ENCODE measurements at regions not wholly inside any gene's neighbourhood (a gene's known extent, or its start where the extent isn't known, plus 50 kb on each side); places are given as distances from the start of the nearest gene placed in this dataset.

DNA sequence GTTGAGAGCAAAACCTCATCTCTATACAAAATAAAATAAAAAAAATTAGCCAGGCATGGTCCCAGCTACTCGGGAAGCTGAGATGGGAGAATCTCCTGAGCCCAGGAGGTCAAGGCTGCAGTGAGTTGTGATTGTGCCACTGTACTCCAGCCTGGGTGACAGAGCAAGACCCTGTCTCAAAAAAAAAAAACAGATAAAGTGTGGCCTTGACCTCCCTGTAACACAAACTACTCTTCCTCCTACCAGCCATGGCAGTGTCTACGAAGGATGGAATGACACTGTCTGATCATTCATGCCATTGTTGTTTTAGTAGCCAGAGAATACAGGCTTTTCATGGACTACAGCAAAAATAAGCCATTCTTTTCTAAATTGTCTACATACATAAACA is 117.1 kb upstream of the IQSEC1 start:
- DNase-seq (ENCODE audit: low read depth) = no peak
- TF ChIP-seq, protein P1, sequence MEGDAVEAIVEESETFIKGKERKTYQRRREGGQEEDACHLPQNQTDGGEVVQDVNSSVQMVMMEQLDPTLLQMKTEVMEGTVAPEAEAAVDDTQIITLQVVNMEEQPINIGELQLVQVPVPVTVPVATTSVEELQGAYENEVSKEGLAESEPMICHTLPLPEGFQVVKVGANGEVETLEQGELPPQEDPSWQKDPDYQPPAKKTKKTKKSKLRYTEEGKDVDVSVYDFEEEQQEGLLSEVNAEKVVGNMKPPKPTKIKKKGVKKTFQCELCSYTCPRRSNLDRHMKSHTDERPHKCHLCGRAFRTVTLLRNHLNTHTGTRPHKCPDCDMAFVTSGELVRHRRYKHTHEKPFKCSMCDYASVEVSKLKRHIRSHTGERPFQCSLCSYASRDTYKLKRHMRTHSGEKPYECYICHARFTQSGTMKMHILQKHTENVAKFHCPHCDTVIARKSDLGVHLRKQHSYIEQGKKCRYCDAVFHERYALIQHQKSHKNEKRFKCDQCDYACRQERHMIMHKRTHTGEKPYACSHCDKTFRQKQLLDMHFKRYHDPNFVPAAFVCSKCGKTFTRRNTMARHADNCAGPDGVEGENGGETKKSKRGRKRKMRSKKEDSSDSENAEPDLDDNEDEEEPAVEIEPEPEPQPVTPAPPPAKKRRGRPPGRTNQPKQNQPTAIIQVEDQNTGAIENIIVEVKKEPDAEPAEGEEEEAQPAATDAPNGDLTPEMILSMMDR (IDR thresholded peaks at IDR 0.05; ENCODE audit: insufficient read depth, low read length, poor library complexity, severe bottlenecking) = no peak
- no peaks in the 10 kb centered on the region for H3K36me3 ChIP-seq (ENCODE audit: control insufficient read depth, insufficient read depth, low read length)
- no peak overlapping the region for H3K4me3 ChIP-seq (ENCODE audit: low read depth, low read length)
- H3K27me3 ChIP-seq (ENCODE audit: control insufficient read depth, insufficient read depth, low read length) = peaks cover 2% of the 10 kb centered on the region

DNA sequence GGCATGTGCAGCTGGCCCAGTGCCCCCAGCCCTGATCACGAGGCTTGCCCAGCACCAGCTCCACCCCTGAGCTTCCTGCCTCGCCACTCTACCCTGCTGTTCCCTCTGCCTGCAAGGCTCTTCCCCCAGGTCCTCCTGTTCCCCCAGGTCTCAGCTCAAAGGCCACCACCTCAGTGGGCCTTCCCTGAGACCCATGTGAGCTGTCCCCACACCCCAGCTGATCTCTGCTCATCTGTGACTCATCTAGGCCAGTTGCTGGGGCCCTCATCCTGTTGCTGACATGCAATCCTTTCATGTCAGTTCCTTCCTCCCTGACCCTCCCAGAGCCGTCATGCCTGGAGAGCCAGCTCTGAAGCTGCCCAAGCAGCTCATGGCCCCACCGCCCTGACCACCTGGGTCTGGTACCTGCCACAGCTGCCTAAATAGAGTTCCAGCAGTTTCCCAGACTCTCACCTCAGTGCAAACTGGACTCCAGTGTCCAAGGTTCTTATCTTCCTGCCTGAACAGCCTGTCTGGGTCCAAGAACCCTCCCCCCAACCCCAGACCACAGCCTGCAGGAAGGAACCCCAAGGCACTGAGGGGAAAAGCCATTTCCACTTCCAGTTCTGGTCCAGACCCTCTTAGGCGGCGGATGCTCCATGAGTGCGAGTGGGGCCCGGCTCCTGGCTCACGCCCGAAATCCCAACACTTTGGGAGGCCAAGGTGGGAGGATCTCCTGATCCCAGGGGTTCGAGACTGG is 116.6 kb upstream of the IQSEC1 start:
- peaks cover 2% of the 10 kb centered on the region for H3K27me3 ChIP-seq (ENCODE audit: control insufficient read depth, insufficient read depth, low read length)
- TF ChIP-seq, protein P1 (IDR thresholded peaks at IDR 0.05; ENCODE audit: insufficient read depth, low read length, poor library complexity, severe bottlenecking) = no peak
- H3K36me3 ChIP-seq (ENCODE audit: control insufficient read depth, insufficient read depth, low read length) = no peaks in the 10 kb centered on the region
- no peak overlapping the region for H3K4me3 ChIP-seq (ENCODE audit: low read depth, low read length)
- peak; percentile 31 for DNase-seq (ENCODE audit: low read depth)

DNA sequence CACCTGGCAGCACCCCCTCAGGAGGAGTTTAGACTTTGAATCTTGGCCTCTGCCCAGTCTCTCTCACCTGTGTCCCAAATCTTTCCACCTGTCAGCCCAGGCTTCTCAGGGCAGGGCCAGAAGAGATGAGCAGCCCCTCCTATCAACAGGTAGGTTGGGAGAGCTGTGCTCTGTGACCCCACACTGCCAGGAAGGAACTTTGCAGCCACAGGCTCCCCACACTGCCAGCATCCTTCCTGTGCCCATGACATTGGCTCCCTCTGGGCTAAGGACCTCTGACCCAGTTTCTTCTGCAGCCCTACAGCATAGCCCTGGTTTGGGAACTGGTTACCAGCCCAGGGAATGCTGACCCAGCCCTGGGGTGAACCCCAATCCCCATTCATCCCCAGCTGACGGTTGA is 115.7 kb upstream of the IQSEC1 start:
- no peaks in the 10 kb centered on the region for H3K36me3 ChIP-seq (ENCODE audit: control insufficient read depth, insufficient read depth, low read length)
- TF ChIP-seq, protein P1 (IDR thresholded peaks at IDR 0.05; ENCODE audit: insufficient read depth, low read length, poor library complexity, severe bottlenecking) = no peak
- no peak overlapping the region for H3K4me3 ChIP-seq (ENCODE audit: low read depth, low read length)
- no peak for DNase-seq (ENCODE audit: low read depth)
- H3K27me3 ChIP-seq (ENCODE audit: control insufficient read depth, insufficient read depth, low read length) = peaks cover 2% of the 10 kb centered on the region

DNA sequence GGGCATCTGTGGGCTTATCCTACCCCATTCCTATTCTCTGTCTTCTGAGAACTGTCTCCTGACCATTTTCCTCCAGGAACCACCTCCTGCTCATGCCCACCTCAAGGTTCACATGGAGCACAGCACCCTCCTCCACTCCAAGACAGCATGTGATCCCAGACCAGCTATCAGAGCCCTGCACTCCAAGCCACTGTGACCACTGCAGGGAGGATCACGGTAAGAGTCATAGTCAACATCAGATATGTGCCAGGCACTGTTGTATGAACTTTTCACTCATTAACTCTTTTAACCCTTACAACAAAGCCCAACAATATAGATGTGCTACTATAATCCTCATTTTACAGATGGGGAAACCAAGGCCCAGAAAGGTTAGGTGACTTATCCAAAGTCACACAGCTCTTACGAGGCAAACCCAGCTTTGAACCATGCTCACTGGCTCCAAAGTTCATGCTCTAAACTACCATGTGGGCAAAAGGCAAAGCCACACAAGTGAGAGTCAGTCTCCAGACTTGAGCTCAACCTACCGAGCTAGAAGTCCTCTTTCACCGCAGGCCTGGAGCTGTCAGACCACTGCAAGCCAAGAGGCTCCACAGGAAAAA is 115.1 kb upstream of the IQSEC1 start:
- Histone ChIP-seq H3K36me3 (ENCODE audit: control insufficient read depth, insufficient read depth, low read length) (no peaks in the 10 kb centered on the region), H3K27me3 (ENCODE audit: control insufficient read depth, insufficient read depth, low read length) (peaks cover 1% of the 10 kb centered on the region), H3K4me3 (ENCODE audit: low read depth, low read length) (no peak overlapping the region)
- TF ChIP-seq, protein P1 (IDR thresholded peaks at IDR 0.05; ENCODE audit: insufficient read depth, low read length, poor library complexity, severe bottlenecking) = no peak
- DNase-seq (ENCODE audit: low read depth) = no peak

DNA sequence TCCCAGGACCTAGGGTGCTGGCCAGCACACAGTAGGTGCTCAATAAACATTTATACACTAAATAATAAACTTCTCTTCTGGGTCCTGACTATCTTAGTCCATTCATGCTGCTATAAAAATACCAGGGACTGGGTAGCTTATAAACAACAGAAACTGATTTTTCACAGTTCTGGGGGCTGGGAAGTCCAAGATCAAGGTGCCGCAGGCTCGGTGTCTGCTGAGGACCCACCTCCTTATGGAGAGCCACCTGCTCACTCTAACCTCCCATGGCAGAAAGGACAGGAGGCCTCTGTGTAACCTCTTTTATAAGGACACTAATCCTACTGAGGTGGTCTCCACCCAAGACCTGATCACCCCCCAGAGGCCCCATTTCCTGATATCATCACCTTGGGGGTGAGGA is 114.4 kb upstream of the IQSEC1 start:
- no peak overlapping the region for H3K4me3 ChIP-seq (ENCODE audit: low read depth, low read length)

More for the DNA sequence above, 114.4 kb upstream of the IQSEC1 start:
- no peaks in the 10 kb centered on the region for H3K27me3 ChIP-seq (ENCODE audit: control insufficient read depth, insufficient read depth, low read length)
- TF ChIP-seq, protein P1 (IDR thresholded peaks at IDR 0.05; ENCODE audit: insufficient read depth, low read length, poor library complexity, severe bottlenecking) = no peak
- no peaks in the 10 kb centered on the region for H3K36me3 ChIP-seq (ENCODE audit: control insufficient read depth, insufficient read depth, low read length)
- DNase-seq (ENCODE audit: low read depth) = no peak
